SKM-1 treated with dmso at 0.1 percent for 144 hours (cell line): ENCODE measurements at regions not wholly inside any gene's neighbourhood (a gene's known extent, or its start where the extent isn't known, plus 50 kb on each side); places are given as distances from the start of the nearest gene placed in this dataset.
A peak's percentile ranks its signal among the peaks of the same experiment; 100 is the strongest.

Experiments
- DNase-seq: peaks from one replicate; lab custom pipeline; 2025; ENCODE audit not compliant: unreplicated experiment; lab: John Stamatoyannopoulos, UW

GRCh38 chr7:118076564-118076963, 107.4 kb upstream of the LSM8 start:
- no peak for DNase-seq

- DNase-seq, result no peak
These were observed 105.9 kb upstream of the LSM8 start for GRCh38 chr7:118078015-118078414.

- DNase-seq, result no peak
These were observed 104.6 kb upstream of the LSM8 start for GRCh38 chr7:118079369-118079768.

- DNase-seq, result no peak
These were observed 103.0 kb upstream of the LSM8 start for GRCh38 chr7:118080947-118081346.

- no peak for DNase-seq
These were observed 101.5 kb upstream of the LSM8 start for GRCh38 chr7:118082506-118082905.

- DNase-seq, result no peak
These were observed 99.0 kb upstream of the LSM8 start for GRCh38 chr7:118085000-118085399.

- no peak for DNase-seq
These were observed 96.8 kb upstream of the LSM8 start for GRCh38 chr7:118087126-118087525.

GRCh38 chr7:118094044-118094443, 89.9 kb upstream of the LSM8 start:
- no peak for DNase-seq

GRCh38 chr7:118104812-118105441, 79.0 kb upstream of the LSM8 start:
- peak; percentile 18 for DNase-seq

- no peak for DNase-seq
These were observed 74.4 kb upstream of the LSM8 start for GRCh38 chr7:118109607-118110006.

GRCh38 chr7:118110178-118110925, 73.6 kb upstream of the LSM8 start:
- DNase-seq, result no peak

GRCh38 chr7:118111347-118111746, 72.6 kb upstream of the LSM8 start:
- no peak for DNase-seq

GRCh38 chr7:118114175-118114574, 69.8 kb upstream of the LSM8 start:
- no peak for DNase-seq

- DNase-seq, result no peak
These were observed 54.7 kb upstream of the LSM8 start for GRCh38 chr7:118129041-118129795.

GRCh38 chr7:118132764-118133163, 51.2 kb upstream of the LSM8 start:
- no peak for DNase-seq
